ENCODE measurements at regions not wholly inside any gene's neighbourhood (a gene's known extent, or its start where the extent isn't known, plus 50 kb on each side); places are given as distances from the start of the nearest gene placed in this dataset.

DNA sequence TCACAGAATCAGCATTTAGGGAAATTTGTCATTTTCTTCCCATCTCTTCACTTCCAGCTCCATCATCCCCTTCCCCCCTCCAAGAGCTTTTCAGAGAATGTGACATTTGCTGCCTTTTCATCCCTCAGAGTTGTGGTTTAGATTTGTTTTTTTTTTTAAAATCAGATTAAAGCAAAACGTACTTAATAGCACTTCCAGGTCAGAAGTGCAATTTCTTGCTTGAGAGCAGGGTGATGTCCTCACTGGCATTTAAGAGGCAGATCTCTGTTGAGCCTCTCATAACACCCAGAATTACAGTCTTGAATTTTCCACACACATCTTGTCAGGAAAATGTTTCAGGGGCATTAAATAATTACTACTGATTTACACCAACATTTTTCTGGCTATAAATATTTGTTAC is 236.8 kb upstream of the VLDLR start:
- Histone ChIP-seq H3K9ac (replicated peaks; ENCODE audit: extremely low read depth, insufficient read depth, low read length) (no peak overlapping the region), H3K4me3 (replicated peaks in 1 of 3; ENCODE audit: insufficient read depth in 1 of 3, low read depth in 1 of 3, low read length in 3 of 3) (no peak overlapping the region), H3K4me1 (ENCODE audit: control insufficient read depth, extremely low read depth, insufficient read depth, low read length) (no peaks in the 10 kb centered on the region), H3K9me3 (replicated peaks; ENCODE audit: control insufficient read depth, insufficient read depth, low read length) (no peaks in the 10 kb centered on the region), H3K27ac (ENCODE audit: insufficient read depth, low read depth, low read length) (no peak overlapping the region), H3K4me2 (ENCODE audit: insufficient read depth, low read length) (no peak overlapping the region), H2AFZ (ENCODE audit: low read depth, low read length) (no peak overlapping the region), H4K20me1 (replicated peaks; ENCODE audit: control insufficient read depth, extremely low read depth, insufficient read depth, low read length) (no peaks in the 10 kb centered on the region), H3K36me3 (ENCODE audit: control insufficient read depth in 2 of 2, extremely low read depth in 1 of 2, insufficient read depth in 2 of 2, low read length in 2 of 2) (no peaks in the 10 kb centered on the region), H3K27me3 (ENCODE audit: control insufficient read depth in 2 of 2, insufficient read depth in 2 of 2, low read length in 2 of 2) (no peaks in the 10 kb centered on the region), H3K9me1 (replicated peaks; ENCODE audit: control insufficient read depth, extremely low read depth, insufficient read depth, low read length) (no peaks in the 10 kb centered on the region), H3K79me2 (ENCODE audit: control insufficient read depth, insufficient read depth, low read length) (no peaks in the 10 kb centered on the region)
- DNase-seq (ENCODE audit: low read depth, low spot score) = no peak
- no peak for FAIRE-seq
- no peak for TF ChIP-seq GATA2 (IDR thresholded peaks at IDR 0.05; ENCODE audit: insufficient read depth, insufficient read length, low read depth, low read length)
- no peak for TF ChIP-seq MYC (IDR thresholded peaks at IDR 0.05; ENCODE audit: low read depth, low read length)
- TF ChIP-seq, protein P1, sequence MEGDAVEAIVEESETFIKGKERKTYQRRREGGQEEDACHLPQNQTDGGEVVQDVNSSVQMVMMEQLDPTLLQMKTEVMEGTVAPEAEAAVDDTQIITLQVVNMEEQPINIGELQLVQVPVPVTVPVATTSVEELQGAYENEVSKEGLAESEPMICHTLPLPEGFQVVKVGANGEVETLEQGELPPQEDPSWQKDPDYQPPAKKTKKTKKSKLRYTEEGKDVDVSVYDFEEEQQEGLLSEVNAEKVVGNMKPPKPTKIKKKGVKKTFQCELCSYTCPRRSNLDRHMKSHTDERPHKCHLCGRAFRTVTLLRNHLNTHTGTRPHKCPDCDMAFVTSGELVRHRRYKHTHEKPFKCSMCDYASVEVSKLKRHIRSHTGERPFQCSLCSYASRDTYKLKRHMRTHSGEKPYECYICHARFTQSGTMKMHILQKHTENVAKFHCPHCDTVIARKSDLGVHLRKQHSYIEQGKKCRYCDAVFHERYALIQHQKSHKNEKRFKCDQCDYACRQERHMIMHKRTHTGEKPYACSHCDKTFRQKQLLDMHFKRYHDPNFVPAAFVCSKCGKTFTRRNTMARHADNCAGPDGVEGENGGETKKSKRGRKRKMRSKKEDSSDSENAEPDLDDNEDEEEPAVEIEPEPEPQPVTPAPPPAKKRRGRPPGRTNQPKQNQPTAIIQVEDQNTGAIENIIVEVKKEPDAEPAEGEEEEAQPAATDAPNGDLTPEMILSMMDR (IDR thresholded peaks at IDR 0.05; ENCODE audit: extremely low read depth in 1 of 2, insufficient read depth in 1 of 2, low read depth in 1 of 2, low read length in 2 of 2) = no peak
- no peak for TF ChIP-seq FOS (IDR thresholded peaks at IDR 0.05; ENCODE audit: borderline replicate concordance, insufficient read depth, low read length)
- TF ChIP-seq EZH2 (IDR thresholded peaks at IDR 0.05; ENCODE audit: borderline replicate concordance, low read depth, low read length, severe bottlenecking) = no peak
- no peak for TF ChIP-seq POLR2A (IDR thresholded peaks at IDR 0.05; ENCODE audit: low read depth, low read length)
- no peak for TF ChIP-seq POLR2AphosphoS5 (IDR thresholded peaks at IDR 0.05; ENCODE audit: insufficient read depth, low read depth, low read length)
- no peak for TF ChIP-seq JUN (IDR thresholded peaks at IDR 0.05; ENCODE audit: borderline replicate concordance, insufficient read depth, insufficient read length, low read depth)
- TF ChIP-seq, protein P2, sequence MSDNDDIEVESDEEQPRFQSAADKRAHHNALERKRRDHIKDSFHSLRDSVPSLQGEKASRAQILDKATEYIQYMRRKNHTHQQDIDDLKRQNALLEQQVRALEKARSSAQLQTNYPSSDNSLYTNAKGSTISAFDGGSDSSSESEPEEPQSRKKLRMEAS (IDR thresholded peaks at IDR 0.05; ENCODE audit: insufficient read depth, insufficient read length) = no peak
- ChIA-PET POLR2A (no interaction called here), CTCF (no interaction called here)
- intact Hi-C loops (cut with micrococcal nuclease) (no loop called here), dilution Hi-C loops (cut with MboI; ENCODE audit: extremely low pct_ligation_motif_present, low sequenced_read_pairs) (no loop called here)
- BruUV-seq (replicated peaks) = no TSS peak
